WTC11 (cell line): ENCODE measurements at regions not wholly inside any gene's neighbourhood (a gene's known extent, or its start where the extent isn't known, plus 50 kb on each side); places are given as distances from the start of the nearest gene placed in this dataset.

Source experiments
- ATAC-seq: fragments of 200-7000 bp; cut with Tn5 transposase; 2 replicates; pipeline ENCODE4 v1.10.0; 2021; ENCODE audit warnings: mild to moderate bottlenecking, moderate library complexity
- CTCF ChIA-PET: fragments of 300-600 bp; sonication (Branson Sonifier 250); formaldehyde crosslinking; loops from one replicate; lab custom pipeline; 2021; ENCODE audit warnings: antibody characterized with exemption; lab: Charles Lee
- POLR2A ChIA-PET: fragments of 350-600 bp; sonication (Branson Sonifier 250); formaldehyde crosslinking; loops from one replicate; lab custom pipeline; 2021; ENCODE audit warnings: antibody characterized with exemption; lab: Charles Lee
- DNase-seq: peaks from one replicate; pipeline ENCODE4 v3.0.0; 2021; ENCODE audit warnings: low spot score
- H3K27ac Mint-ChIP-seq: 2 replicates; pipeline ENCODE4 v1.8.0; 2021; ENCODE audit warnings: mixed read lengths
- H3K27me3 Mint-ChIP-seq: 2 replicates; pipeline ENCODE4 v1.8.0; 2021; ENCODE audit warnings: low read depth, mild to moderate bottlenecking, moderate library complexity, mixed read lengths
- H3K36me3 Mint-ChIP-seq: 2 replicates; pipeline ENCODE4 v1.8.0; 2021; ENCODE audit warnings: mixed read lengths
- H3K4me1 Mint-ChIP-seq: 2 replicates; pipeline ENCODE4 v1.8.0; 2022; ENCODE audit warnings: mixed read lengths
- H3K4me3 Mint-ChIP-seq: 2 replicates; pipeline ENCODE4 v1.8.0; 2021; ENCODE audit warnings: mild to moderate bottlenecking, moderate library complexity, mixed read lengths
- H3K9me3 Mint-ChIP-seq: 2 replicates; pipeline ENCODE4 v1.8.0; 2021; ENCODE audit warnings: mixed read lengths
- AR ChIP-seq: fragments of 250-450 bp; sonication (Bioruptor Pico); IDR thresholded peaks from 2 replicates; pipeline ENCODE4 v1.9.0; 2021; ENCODE audit warnings: mild to moderate bottlenecking
- ATF3 ChIP-seq: sonication (generic); formaldehyde crosslinking; conservative IDR thresholded peaks from 2 replicates; pipeline ENCODE4 v1.8.1; 2022; ENCODE audit warnings: mild to moderate bottlenecking, missing genetic modification reagents
- CDX4 ChIP-seq: fragments of 250-450 bp; sonication (Bioruptor Pico); IDR thresholded peaks from 2 replicates; pipeline ENCODE4 v1.9.0; 2021; ENCODE audit warnings: moderate library complexity, mild to moderate bottlenecking, inconsistent platforms, borderline replicate concordance
- ERG ChIP-seq: fragments of 250-450 bp; sonication (Bioruptor Pico); IDR thresholded peaks from 2 replicates; pipeline ENCODE4 v1.8.0; 2021; ENCODE audit warnings: mild to moderate bottlenecking
- FOXJ3 ChIP-seq: sonication (generic); formaldehyde crosslinking; IDR thresholded peaks from 2 replicates; pipeline ENCODE4 v1.9.0; 2021; ENCODE audit warnings: missing genetic modification reagents, mild to moderate bottlenecking, borderline replicate concordance
- FOXP4 ChIP-seq: sonication (generic); formaldehyde crosslinking; IDR thresholded peaks from 2 replicates; pipeline ENCODE4 v1.8.0; 2022; ENCODE audit warnings: mild to moderate bottlenecking, missing genetic modification reagents
- GABPB1 ChIP-seq: sonication (generic); formaldehyde crosslinking; IDR thresholded peaks from 2 replicates; pipeline ENCODE4 v1.8.1; 2023; ENCODE audit warnings: mild to moderate bottlenecking, missing genetic modification reagents
- GRHL2 ChIP-seq: fragments of 250-450 bp; sonication (Bioruptor Pico); IDR thresholded peaks from 2 replicates; pipeline ENCODE4 v1.8.0; 2022; ENCODE audit warnings: mild to moderate bottlenecking, moderate library complexity; ENCODE audit not compliant: insufficient replicate concordance, severe bottlenecking
- KAT7 ChIP-seq: sonication (generic); formaldehyde crosslinking; IDR thresholded peaks from 2 replicates; pipeline ENCODE4 v1.8.1; 2023; ENCODE audit warnings: missing genetic modification reagents, mild to moderate bottlenecking, borderline replicate concordance
- NR1H2 ChIP-seq: sonication (generic); formaldehyde crosslinking; IDR thresholded peaks from 2 replicates; pipeline ENCODE4 v1.9.0; 2021; ENCODE audit warnings: mild to moderate bottlenecking, moderate library complexity, missing genetic modification reagents
- PRDM15 ChIP-seq: sonication (generic); formaldehyde crosslinking; IDR thresholded peaks from 2 replicates; pipeline ENCODE4 v1.8.0; 2022; ENCODE audit warnings: missing genetic modification reagents
- SMAD3 ChIP-seq: sonication (generic); formaldehyde crosslinking; IDR thresholded peaks from 2 replicates; pipeline ENCODE4 v1.8.0; 2022; ENCODE audit warnings: missing genetic modification reagents, mild to moderate bottlenecking, borderline replicate concordance
- SP1 ChIP-seq: sonication (generic); formaldehyde crosslinking; conservative IDR thresholded peaks from 2 replicates; pipeline ENCODE4 v1.8.1; 2022; ENCODE audit warnings: missing genetic modification reagents
- TCF7 ChIP-seq: sonication (generic); formaldehyde crosslinking; IDR thresholded peaks from 2 replicates; pipeline ENCODE4 v1.8.0; 2022; ENCODE audit warnings: mild to moderate bottlenecking, low read depth, missing genetic modification reagents, moderate library complexity
- TEAD1 ChIP-seq: sonication (generic); formaldehyde crosslinking; IDR thresholded peaks from 2 replicates; pipeline ENCODE4 v1.8.0; 2022; ENCODE audit warnings: mild to moderate bottlenecking, missing genetic modification reagents
- TEAD4 ChIP-seq: sonication (generic); formaldehyde crosslinking; IDR thresholded peaks from 2 replicates; pipeline ENCODE4 v1.8.0; 2022; ENCODE audit warnings: mild to moderate bottlenecking, missing genetic modification reagents
- USF1 ChIP-seq: sonication (generic); formaldehyde crosslinking; IDR thresholded peaks from 2 replicates; pipeline ENCODE4 v1.8.0; 2022; ENCODE audit warnings: mild to moderate bottlenecking, missing genetic modification reagents
- ZNF121 ChIP-seq: sonication (generic); formaldehyde crosslinking; IDR thresholded peaks from 2 replicates; pipeline ENCODE4 v1.8.0; 2023; ENCODE audit warnings: missing genetic modification reagents
- ZNF219 ChIP-seq: sonication (generic); formaldehyde crosslinking; IDR thresholded peaks from 2 replicates; pipeline ENCODE4 v1.8.0; 2023; ENCODE audit warnings: missing genetic modification reagents, mild to moderate bottlenecking, borderline replicate concordance
- ZNF317 ChIP-seq: sonication (generic); formaldehyde crosslinking; IDR thresholded peaks from 2 replicates; pipeline ENCODE4 v1.8.1; 2023; ENCODE audit warnings: low read depth, mild to moderate bottlenecking, moderate library complexity, missing genetic modification reagents, borderline replicate concordance
- ZNF416 ChIP-seq: fragments of 250-450 bp; sonication (Bioruptor Pico); IDR thresholded peaks from 2 replicates; pipeline ENCODE4 v1.9.0; 2021; ENCODE audit warnings: mild to moderate bottlenecking, inconsistent platforms
- ZNF425 ChIP-seq: fragments of 250-450 bp; sonication (Bioruptor Pico); conservative IDR thresholded peaks from 2 replicates; pipeline ENCODE4 v1.9.0; 2021; ENCODE audit warnings: mild to moderate bottlenecking

- peaks cover 8% of the 10 kb centered on the region for H3K36me3 Mint-ChIP-seq
- ATAC-seq (no peak), DNase-seq (no peak)
- H3K27ac Mint-ChIP-seq: no peak overlapping the region
- no peaks in the 10 kb centered on the region; the same call in 1 of the 2 replicates for H3K27me3 Mint-ChIP-seq
- no peaks in the 10 kb centered on the region for H3K4me1 Mint-ChIP-seq
- TF ChIP-seq FOXP4 (no peak), ERG (CRISPR knock-in tag) (no peak), KAT7 (no peak), GRHL2 (CRISPR knock-in tag) (no peak), USF1 (CRISPR knock-in tag) (no peak), ZNF121 (no peak), TEAD4 (CRISPR knock-in tag) (no peak), FOXJ3 (no peak), SP1 (no peak), CDX4 (CRISPR knock-in tag) (no peak), ZNF219 (CRISPR knock-in tag) (no peak), ATF3 (CRISPR knock-in tag) (no peak), NR1H2 (no peak), AR (CRISPR knock-in tag) (no peak), GABPB1 (CRISPR knock-in tag) (no peak), ZNF317 (no peak), ZNF416 (CRISPR knock-in tag) (no peak), TEAD1 (CRISPR knock-in tag) (no peak)
- CTCF ChIA-PET: interaction anchor here (0.6 kb wide), 1 partner anchor 132 kb away, joined by 3 read pairs; no protein-coding TSS in a partner anchor
- H3K9me3 Mint-ChIP-seq: peaks cover 20% of the 10 kb centered on the region
- POLR2A ChIA-PET: no interaction called here
- no peak overlapping the region for H3K4me3 Mint-ChIP-seq
Measured at GRCh38 chr7:140261105-140261486, 84.3 kb upstream of the KDM7A start.

- H3K4me3 Mint-ChIP-seq: no peak overlapping the region
- no peaks in the 10 kb centered on the region; the same call in 1 of the 2 replicates for H3K27me3 Mint-ChIP-seq
- peaks cover 20% of the 10 kb centered on the region for H3K9me3 Mint-ChIP-seq
- no peaks in the 10 kb centered on the region for H3K4me1 Mint-ChIP-seq
- ATAC-seq: no peak
- CTCF ChIA-PET: interaction anchor here (0.6 kb wide), 1 partner anchor 133 kb away, joined by 3 read pairs; no protein-coding TSS in a partner anchor
- H3K36me3 Mint-ChIP-seq: peaks cover 8% of the 10 kb centered on the region
- H3K27ac Mint-ChIP-seq: no peak overlapping the region
- no peak for DNase-seq
- POLR2A ChIA-PET: interaction anchor here (1.0 kb wide), 1 partner anchor 14 kb away, joined by 3 read pairs; no protein-coding TSS in a partner anchor
- no peak for TF ChIP-seq SMAD3 (CRISPR knock-in tag)
- no peak for TF ChIP-seq PRDM15
- TF ChIP-seq TCF7 (CRISPR knock-in tag): no peak
- TF ChIP-seq ZNF425 (CRISPR knock-in tag): no peak
Measured at GRCh38 chr7:140260352-140261104, 83.7 kb upstream of the KDM7A start.
